ENCODE measurements at regions not wholly inside any gene's neighbourhood (a gene's known extent, or its start where the extent isn't known, plus 50 kb on each side); places are given as distances from the start of the nearest gene placed in this dataset.

- ATAC-seq: no peak
- H3K27ac ChIP-seq (ENCODE audit: low read length): no peak overlapping the region
Observed at GRCh38 chr4:3861720-3862639, 95.8 kb downstream of the ADRA2C start.

GRCh38 chr4:3862640-3863420 lies 96.6 kb downstream of the ADRA2C start:
- no peak for ATAC-seq
- intact Hi-C loops (cut with micrococcal nuclease): no loop called here

More at GRCh38 chr4:3861720-3862639, 95.8 kb downstream of the ADRA2C start:
- TF ChIP-seq, protein P1, sequence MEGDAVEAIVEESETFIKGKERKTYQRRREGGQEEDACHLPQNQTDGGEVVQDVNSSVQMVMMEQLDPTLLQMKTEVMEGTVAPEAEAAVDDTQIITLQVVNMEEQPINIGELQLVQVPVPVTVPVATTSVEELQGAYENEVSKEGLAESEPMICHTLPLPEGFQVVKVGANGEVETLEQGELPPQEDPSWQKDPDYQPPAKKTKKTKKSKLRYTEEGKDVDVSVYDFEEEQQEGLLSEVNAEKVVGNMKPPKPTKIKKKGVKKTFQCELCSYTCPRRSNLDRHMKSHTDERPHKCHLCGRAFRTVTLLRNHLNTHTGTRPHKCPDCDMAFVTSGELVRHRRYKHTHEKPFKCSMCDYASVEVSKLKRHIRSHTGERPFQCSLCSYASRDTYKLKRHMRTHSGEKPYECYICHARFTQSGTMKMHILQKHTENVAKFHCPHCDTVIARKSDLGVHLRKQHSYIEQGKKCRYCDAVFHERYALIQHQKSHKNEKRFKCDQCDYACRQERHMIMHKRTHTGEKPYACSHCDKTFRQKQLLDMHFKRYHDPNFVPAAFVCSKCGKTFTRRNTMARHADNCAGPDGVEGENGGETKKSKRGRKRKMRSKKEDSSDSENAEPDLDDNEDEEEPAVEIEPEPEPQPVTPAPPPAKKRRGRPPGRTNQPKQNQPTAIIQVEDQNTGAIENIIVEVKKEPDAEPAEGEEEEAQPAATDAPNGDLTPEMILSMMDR (conservative IDR thresholded peaks at IDR 0.05; ENCODE audit: low read depth, low read length): no peak
- no peak for TF ChIP-seq EZH2 (IDR thresholded peaks at IDR 0.05; ENCODE audit: low read length, unreplicated experiment)
- no peak for TF ChIP-seq EZH2phosphoT487 (IDR thresholded peaks at IDR 0.05; ENCODE audit: borderline replicate concordance, low read length)
- Histone ChIP-seq H3K79me2 (ENCODE audit: low read length) (no peaks in the 10 kb centered on the region), H3F3A (ENCODE audit: low read length, unreplicated experiment) (no peaks in the 10 kb centered on the region), H4K20me1 (ENCODE audit: low read length) (no peaks in the 10 kb centered on the region), H3K4me2 (ENCODE audit: low read length) (no peak overlapping the region), H2AFZ (ENCODE audit: low read length) (no peak overlapping the region), H3K4me3 (ENCODE audit: low read length) (no peak overlapping the region), H3K9me3 (ENCODE audit: low read length) (no peaks in the 10 kb centered on the region), H3K4me1 (ENCODE audit: insufficient read depth, low read length) (no peaks in the 10 kb centered on the region), H3K9ac (ENCODE audit: low read length) (no peak overlapping the region), H3K27me3 (ENCODE audit: low read length) (peaks cover 68% of the 10 kb centered on the region), H3K36me3 (ENCODE audit: low read depth, low read length) (no peaks in the 10 kb centered on the region), H3K9me2 (replicated peaks; ENCODE audit: low read length) (no peaks in the 10 kb centered on the region)
- intact Hi-C loops (cut with micrococcal nuclease): no loop called here
- CTCF ChIA-PET: no interaction called here
- BruUV-seq (replicated peaks): no TSS peak
- no peak for DNase-seq
- POLR2A ChIA-PET (ENCODE audit: unreplicated experiment): no interaction called here

More at GRCh38 chr4:3862640-3863420, 96.6 kb downstream of the ADRA2C start:
- no peaks in the 10 kb centered on the region for H4K20me1 ChIP-seq (ENCODE audit: low read length)
- POLR2A ChIA-PET (ENCODE audit: unreplicated experiment): no interaction called here
- CTCF ChIA-PET: no interaction called here
- DNase-seq: no peak
- no peaks in the 10 kb centered on the region for H3K9me2 ChIP-seq (replicated peaks; ENCODE audit: low read length)
- no peaks in the 10 kb centered on the region for H3K4me1 ChIP-seq (ENCODE audit: insufficient read depth, low read length)
- H3K36me3 ChIP-seq (ENCODE audit: low read depth, low read length): no peaks in the 10 kb centered on the region
- H3F3A ChIP-seq (ENCODE audit: low read length, unreplicated experiment): no peaks in the 10 kb centered on the region
- H2AFZ ChIP-seq (ENCODE audit: low read length): no peak overlapping the region
- no TSS peak for BruUV-seq (replicated peaks)
- H3K9me3 ChIP-seq (ENCODE audit: low read length): no peaks in the 10 kb centered on the region
- H3K27ac ChIP-seq (ENCODE audit: low read length): no peak overlapping the region
- peaks cover 61% of the 10 kb centered on the region for H3K27me3 ChIP-seq (ENCODE audit: low read length)
- H3K4me2 ChIP-seq (ENCODE audit: low read length): no peak overlapping the region
- H3K4me3 ChIP-seq (ENCODE audit: low read length): no peak overlapping the region
- H3K79me2 ChIP-seq (ENCODE audit: low read length): no peaks in the 10 kb centered on the region
- H3K9ac ChIP-seq (ENCODE audit: low read length): no peak overlapping the region
- no peak for TF ChIP-seq EZH2phosphoT487 (IDR thresholded peaks at IDR 0.05; ENCODE audit: borderline replicate concordance, low read length)
- TF ChIP-seq, protein P1 (conservative IDR thresholded peaks at IDR 0.05; ENCODE audit: low read depth, low read length): no peak
- TF ChIP-seq EZH2 (IDR thresholded peaks at IDR 0.05; ENCODE audit: low read length, unreplicated experiment): no peak

Data from PC-3 (cell line).